22Rv1 (cell line): ENCODE measurements at regions not wholly inside any gene's neighbourhood (a gene's known extent, or its start where the extent isn't known, plus 50 kb on each side); places are given as distances from the start of the nearest gene placed in this dataset.

Source experiments
- ZFX ChIP-seq: fragments of 450-650 bp; IDR thresholded peaks from 2 replicates; pipeline ENCODE4 v1.6.1; 2017; ENCODE audit warnings: antibody characterized with exemption, borderline replicate concordance
- TF ChIP-seq, protein P1 (sequence below): fragments of 450-650 bp; IDR thresholded peaks from 2 replicates; pipeline ENCODE4 v1.5.1; 2017; ENCODE audit warnings: mild to moderate bottlenecking

DNA sequence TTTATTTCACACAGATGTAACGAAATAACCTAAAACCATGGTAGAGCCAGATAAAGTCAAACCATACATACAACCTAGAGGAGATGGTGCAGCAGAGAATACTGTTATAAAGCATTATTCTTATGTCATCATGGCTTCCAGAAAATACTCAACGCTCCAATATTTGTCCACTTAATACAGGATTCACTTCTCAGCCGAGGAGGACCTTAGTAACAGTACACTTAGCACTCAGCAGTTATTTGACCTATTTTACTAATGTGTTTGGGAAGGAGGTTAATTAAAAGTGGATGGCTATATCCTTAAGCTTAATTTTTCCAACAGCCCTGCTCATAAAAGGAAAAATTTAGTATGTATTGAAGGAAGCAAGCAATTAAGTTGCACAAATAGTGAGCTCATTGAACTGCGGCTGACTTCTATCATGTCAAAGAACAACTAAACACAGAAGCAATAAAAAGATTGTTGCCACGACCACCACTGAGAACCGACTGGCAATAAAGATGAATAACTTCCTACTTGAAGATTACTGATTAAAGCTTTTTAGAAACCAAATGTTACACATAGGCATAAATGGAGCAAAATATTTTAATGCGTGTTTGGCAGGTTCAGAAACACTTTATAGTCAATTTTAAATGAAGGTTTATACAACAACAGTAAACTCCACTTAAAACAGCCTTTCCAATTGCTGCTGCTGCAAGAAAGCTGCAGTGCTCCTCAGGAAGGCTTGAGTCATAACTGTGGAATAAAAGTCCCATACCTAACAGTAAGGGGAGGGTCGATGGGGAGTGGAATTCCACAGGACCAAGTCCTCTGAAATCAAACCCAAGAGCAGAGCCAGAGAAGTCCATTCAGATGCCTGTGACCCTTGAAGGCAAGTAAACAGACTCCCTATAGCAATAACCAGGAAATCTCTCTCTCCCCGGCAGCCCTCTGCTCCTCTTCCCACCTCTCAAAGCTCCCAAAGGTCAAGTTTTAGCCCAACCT, 218.9 kb upstream of the CDKN3 start:
- TF ChIP-seq, protein P1, sequence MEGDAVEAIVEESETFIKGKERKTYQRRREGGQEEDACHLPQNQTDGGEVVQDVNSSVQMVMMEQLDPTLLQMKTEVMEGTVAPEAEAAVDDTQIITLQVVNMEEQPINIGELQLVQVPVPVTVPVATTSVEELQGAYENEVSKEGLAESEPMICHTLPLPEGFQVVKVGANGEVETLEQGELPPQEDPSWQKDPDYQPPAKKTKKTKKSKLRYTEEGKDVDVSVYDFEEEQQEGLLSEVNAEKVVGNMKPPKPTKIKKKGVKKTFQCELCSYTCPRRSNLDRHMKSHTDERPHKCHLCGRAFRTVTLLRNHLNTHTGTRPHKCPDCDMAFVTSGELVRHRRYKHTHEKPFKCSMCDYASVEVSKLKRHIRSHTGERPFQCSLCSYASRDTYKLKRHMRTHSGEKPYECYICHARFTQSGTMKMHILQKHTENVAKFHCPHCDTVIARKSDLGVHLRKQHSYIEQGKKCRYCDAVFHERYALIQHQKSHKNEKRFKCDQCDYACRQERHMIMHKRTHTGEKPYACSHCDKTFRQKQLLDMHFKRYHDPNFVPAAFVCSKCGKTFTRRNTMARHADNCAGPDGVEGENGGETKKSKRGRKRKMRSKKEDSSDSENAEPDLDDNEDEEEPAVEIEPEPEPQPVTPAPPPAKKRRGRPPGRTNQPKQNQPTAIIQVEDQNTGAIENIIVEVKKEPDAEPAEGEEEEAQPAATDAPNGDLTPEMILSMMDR: no peak
- no peak for TF ChIP-seq ZFX
